ENCODE measurements at regions not wholly inside any gene's neighbourhood (a gene's known extent, or its start where the extent isn't known, plus 50 kb on each side); places are given as distances from the start of the nearest gene placed in this dataset.

DNA sequence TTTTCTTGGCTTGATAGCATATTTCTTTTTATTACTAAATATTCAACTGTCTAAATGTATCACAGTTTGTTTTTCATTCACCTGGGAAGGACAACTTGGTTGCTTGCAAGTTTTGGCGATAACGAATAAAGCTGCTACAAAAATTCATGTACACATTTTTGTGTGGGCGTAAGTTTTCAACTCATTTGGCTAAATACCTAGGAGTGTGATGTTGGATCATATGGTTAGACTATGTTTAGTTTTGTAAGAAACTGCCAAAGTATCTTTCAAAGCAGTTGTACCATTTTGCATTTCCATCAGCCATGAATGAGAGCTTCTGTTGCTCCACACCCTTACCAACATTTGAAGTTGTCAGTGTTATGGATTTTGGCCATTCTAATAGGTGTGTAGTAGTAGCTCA, 428.0 kb downstream of the ACTL7B start:
- TF ChIP-seq, protein P1, sequence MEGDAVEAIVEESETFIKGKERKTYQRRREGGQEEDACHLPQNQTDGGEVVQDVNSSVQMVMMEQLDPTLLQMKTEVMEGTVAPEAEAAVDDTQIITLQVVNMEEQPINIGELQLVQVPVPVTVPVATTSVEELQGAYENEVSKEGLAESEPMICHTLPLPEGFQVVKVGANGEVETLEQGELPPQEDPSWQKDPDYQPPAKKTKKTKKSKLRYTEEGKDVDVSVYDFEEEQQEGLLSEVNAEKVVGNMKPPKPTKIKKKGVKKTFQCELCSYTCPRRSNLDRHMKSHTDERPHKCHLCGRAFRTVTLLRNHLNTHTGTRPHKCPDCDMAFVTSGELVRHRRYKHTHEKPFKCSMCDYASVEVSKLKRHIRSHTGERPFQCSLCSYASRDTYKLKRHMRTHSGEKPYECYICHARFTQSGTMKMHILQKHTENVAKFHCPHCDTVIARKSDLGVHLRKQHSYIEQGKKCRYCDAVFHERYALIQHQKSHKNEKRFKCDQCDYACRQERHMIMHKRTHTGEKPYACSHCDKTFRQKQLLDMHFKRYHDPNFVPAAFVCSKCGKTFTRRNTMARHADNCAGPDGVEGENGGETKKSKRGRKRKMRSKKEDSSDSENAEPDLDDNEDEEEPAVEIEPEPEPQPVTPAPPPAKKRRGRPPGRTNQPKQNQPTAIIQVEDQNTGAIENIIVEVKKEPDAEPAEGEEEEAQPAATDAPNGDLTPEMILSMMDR (IDR thresholded peaks at IDR 0.05) = no peak
- TF ChIP-seq POLR2A (IDR thresholded peaks at IDR 0.05; ENCODE audit: low read depth) = no peak
